NK-92 (cell line): ENCODE measurements at regions not wholly inside any gene's neighbourhood (a gene's known extent, or its start where the extent isn't known, plus 50 kb on each side); places are given as distances from the start of the nearest gene placed in this dataset.

Source experiments
- DNase-seq: peaks from one replicate; lab custom pipeline; 2025; ENCODE audit not compliant: unreplicated experiment; lab: John Stamatoyannopoulos, UW

DNA sequence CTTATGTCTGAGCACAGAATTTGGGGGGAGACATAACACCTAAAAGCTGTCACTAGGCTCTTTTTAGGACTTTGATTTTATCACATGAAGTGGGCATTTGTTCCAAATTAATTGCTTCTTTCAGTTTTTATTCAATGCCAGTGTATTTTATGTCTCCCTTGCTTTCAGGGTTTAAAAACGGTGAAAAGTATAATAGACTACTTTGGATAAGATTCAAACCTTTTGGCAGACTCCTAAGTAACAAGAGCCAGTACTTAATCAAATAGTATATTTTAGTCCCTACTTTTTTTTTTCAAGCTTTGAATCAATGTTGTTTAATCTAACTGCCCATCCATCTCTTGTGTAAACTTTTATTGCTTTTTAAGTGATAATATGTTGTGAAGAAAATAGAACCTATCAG, 847.2 kb upstream of the DPPA4 start:
- no peak for DNase-seq

DNA sequence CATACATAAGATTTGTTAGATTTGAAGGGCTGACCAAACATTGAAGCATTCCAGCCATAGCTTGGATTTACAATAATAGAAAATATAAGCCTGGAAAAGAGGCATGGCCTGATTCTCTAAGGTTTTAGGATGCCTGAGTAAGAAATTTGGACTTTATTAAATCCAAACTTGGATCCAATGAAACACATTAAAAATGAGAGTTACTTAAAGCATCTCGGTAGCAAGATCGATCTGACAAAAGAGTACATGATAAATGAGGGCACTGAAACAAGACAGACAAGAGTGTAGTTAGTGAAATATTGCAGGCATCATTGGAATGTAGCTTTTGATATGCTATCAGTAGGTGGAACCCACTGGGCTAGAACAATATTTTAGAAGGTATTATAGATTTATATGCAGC, 855.7 kb upstream of the DPPA4 start:
- DNase-seq = no peak

DNA sequence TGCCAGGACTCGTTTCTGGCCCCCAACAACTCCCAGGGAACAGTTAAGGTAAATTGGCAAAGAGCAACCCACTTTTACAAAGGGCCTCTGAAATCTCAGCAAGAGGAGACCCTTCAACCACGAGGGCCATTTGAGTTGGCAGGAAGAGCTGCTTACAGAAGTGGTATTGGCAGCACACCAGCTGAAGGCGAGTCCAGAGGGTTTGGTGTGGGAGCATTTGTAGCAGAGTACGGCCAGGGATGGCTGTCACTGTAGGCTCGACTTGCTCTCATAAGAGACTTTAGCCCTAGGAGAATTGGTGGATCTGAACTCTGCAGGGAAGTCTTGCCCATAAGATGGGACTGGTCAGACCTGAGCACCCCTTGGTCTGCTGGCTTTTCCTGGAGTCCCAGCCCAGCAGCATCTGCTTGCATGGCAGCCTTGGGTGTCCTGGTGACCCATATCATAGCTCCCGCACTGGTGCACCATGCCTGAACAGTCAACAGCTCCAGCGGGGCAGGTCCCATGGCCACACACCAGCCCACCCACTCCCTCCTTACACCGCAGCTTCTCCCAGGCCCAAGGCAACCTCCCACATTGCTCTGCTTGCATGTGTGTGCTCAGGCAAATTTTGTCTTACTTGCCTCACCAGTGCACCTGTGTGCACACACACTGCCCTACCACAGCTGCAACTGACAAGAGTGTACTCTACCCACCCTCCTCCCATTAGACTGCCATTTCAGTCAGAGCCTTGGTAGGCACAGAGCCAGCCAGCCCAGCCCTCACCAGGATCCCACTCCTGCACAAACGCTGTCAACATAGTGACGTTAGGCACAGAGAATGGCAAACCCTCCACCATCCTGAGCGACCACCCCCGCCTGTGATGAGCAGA, 861.6 kb upstream of the DPPA4 start:
- no peak for DNase-seq

DNA sequence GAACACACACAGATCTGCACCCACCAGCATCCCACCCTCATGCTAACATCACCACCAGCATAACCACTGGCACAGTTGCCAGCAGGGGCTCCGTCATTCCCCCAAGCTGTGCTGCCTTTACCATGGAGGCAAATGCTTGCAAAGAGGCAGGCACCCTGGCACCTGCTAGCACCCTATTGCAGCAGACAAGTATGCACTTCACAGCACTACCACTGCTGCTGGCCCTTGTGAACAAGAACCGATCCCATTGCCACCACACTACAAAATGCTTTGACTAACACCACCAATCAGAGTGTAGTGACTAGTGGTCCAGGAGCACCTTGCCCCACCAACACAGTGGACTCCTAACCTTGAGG, 862.2 kb upstream of the DPPA4 start:
- no peak for DNase-seq

DNA sequence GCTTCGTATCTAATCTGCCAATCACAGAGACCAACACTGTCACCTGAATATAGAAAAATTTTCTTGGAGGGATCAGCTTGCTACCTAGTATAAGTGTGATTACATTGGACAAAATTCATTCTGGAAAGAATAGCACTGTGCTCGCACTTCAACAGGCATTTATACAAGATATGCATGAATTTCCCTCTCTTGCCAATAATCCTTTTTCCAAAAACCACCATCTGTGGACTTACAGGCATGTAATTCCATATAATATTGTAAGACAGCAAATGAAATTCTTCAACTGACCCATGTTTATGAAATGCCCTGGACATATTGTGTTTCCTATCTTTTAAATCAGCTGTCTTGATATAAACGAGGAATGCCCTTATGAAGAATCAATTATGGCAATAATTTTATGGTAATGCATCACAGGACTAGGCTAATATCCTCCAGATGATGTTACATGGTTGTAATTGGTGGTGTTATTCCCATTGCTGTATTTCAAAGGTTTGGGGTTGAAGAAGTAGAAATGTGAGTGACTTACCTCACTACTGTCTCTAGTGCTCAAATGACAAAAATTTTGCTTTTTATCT, 861.4 kb upstream of the NECTIN3 start:
- no peak for DNase-seq

DNA sequence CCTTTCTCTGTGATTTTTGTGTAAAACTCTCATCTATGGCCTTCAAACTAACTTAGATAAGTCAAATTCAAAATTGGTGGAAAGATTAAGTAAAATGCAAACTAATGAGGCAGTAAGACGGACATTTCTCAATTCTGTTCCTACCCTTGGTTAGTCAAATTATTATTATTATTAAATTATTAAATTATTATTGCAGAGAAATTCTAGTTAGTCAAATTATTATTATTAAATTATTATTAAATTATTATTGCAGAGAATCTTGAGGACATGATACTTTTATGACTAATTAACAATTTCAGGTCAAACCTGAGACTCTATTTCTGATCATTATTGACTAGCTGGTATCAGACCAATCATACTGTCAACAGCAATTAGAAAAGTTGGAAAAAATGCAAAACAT, 845.0 kb upstream of the NECTIN3 start:
- DNase-seq = no peak

DNA sequence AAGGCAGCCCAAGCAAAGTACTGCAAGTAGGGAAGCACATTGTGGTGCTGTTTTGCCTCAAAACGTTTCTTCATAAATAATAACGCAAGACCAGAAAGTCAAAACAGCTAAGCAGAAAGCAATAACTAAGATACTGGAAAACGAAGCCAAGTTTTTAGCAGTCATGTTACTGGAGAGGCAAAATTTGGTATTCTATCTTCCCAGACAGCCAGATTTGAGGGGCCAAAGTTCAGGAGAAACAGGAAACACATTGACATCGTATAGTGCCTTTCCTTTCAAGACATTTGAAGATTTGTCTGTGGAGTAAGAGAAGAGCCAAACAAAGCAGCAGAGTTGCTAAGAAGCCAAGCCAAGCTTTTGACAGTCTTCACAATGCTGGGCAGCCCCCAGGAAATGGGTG, 843.6 kb upstream of the NECTIN3 start:
- no peak for DNase-seq

DNA sequence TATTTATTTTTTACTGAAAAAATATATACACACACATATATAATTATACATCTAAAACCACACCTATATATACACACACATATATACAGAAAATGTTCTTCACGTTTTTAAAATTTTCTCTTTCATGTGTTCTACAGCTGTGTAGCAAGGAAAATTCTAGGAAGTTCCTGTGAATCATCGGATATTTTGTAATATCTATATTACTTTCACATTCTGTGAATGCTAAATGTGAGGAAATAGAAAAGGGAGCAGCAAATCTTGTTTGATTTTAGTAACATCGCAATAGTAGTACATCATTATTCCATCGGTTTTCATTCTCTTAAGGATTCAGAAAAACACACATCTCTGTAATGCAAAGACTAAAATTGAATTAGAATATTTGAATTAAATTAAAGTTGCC, 836.8 kb upstream of the NECTIN3 start:
- no peak for DNase-seq

DNA sequence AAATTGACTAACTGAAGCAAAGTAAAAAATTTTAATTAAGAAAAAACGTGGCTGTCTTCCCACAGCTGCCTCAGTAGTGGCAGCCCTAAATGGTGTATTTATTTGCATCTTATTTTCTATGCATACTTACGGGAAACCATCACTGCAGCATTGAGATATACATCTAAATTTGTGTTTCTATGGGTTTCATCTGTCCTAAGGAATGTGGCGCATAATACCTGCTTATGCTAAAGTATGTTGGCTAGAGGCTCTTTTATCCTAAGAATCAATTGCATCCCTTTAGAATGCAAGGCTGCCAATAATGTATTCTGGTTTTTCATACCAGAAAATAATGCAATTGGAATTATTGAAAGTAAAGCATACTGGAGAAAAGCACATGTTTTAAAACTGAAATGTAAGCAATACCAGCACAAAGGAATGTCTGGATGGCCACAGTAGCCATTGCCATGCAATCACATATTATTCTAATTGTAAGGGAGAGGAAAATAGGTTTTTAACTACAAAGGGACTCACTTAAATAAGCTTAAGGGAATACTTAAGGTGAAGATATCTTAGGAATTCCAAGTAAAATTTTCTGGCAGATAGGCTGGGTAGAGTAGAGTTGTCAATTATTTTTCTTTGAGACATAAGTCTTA, 834.5 kb upstream of the NECTIN3 start:
- no peak for DNase-seq

DNA sequence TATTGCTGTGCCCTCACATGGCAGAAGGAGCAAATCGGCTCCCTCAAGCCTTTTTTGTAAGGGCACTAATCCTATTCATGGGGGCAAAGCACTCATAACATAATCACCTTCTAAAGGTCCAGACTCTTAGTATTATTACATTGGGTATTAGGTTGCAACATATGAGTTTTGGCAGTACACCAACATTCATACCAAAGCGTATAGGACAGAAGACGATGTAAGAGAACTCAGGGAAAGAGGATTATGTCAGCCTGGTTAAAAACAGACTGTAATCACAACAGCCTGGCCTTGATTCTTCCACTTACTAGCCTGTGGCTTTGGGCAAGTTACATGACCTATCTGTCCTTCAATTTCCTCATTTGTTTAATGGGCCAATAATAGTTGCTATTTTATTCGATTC, 828.5 kb upstream of the NECTIN3 start:
- no peak for DNase-seq

DNA sequence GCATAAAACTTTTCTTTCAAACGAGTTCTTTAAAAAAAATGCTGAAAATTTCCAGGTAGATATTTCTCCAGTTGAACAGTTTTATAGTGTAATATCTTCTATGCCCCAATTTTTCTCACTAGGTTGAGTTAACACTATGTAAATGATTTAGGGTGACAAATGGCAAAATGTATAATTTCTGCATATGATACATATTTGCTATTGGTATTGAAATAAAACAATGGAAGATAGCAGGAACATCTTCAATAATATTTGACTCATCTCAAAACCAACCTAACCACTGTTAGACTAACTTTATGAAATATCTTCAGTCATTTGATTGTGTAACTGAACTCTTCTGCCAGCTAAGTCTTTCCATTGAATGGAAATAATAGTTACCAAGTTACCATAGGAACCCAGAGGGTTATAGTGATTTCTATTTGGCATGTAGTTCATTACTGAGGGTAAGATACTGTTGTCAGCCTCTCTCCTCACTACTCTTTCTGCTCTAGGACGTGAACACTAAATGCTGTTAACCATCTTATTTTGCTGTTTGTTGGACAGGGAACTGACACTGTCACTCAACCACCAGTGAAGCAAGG, 824.7 kb upstream of the NECTIN3 start:
- no peak for DNase-seq

DNA sequence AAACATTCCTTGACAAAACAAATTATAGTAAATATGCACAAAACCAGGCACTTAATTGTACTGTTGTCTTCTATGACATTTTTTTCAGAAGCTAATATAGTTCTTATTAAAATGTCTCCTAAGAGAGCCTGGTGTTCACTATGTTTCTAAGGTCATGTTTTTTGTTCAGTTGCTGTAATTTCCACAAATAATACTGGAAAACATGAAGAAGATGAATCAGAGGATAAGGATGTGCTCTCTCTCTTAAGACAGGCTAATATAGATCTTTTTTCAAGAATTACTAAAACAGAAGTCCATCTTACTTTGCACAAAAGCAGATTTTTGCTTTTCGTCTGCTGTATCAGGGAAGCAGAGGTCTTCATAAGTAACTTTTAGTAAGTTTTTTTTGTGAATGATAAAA, 823.0 kb upstream of the NECTIN3 start:
- no peak for DNase-seq

DNA sequence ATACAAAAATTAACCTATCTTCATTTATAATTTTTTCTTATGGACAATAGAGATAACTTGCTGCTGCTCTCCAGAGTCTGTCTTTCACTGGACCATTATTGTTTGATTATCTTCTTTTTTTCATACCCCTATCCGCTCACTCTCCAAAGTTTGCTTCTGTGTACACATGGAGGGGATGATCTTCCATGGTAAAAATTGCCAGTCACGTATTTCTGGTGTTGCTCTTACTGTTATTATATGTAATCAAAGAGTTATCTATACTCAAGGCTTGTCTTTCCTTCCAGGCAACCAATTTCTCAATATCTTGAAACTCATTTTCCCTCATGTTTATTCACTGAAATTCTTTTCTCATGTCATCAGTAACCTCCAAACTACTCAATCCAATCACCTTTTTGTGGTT, 817.8 kb upstream of the NECTIN3 start:
- no peak for DNase-seq

DNA sequence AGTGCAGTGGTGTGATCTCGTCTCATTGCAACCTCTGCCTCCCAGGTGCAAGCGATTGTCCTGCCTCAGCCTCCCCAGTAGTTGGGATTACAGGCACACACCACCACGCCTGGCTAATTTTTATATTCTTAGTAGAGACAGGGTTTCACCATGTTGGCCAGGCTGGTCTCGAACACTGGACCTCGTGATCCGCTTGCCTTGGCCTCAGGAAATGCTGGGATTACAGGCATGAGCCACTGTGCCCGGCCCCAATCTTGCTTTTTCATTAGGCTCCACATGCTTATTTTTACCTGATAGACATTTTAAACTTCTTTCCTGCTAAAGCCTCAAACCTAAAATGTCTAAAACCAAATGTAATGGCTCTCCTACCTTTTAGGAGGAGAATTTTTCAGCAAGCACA, 817.0 kb upstream of the NECTIN3 start:
- DNase-seq = no peak

DNA sequence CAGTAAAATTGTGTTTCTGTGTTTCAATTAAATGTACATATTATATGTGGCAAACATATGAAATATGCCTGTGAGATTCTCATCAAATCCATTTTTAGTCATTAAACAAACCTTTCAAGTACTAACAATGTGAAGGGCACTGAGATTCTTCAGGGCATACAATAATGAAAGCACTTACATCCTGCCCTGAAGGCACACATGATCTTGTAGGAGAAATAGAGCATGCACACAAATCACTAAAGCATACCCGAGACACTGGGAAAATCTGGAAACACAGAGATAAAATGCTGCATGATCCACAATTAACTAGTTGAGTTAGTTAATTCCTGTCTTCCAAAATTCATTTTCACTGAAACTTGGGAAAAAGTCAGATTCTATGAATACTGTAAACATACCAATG, 810.5 kb upstream of the NECTIN3 start:
- no peak for DNase-seq

DNA sequence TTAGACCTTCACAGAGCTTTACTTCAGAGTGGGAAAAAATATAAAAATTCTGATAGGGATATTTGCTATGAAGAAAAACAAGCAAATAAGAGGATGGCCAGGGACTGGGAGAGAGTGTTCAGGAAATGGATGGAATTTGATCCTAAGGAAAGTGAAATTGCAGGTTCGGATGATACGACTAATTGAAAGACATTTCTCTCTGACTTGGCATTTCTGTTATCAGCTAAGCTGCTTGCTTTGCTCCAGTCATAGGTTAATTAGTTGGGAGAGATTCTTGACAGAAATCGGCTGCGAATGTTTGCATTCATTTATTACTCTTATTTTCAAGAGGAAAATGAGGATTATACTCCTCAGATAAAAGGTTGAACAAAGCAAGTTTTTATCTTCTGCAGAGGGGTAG, 808.7 kb upstream of the NECTIN3 start:
- DNase-seq = no peak

DNA sequence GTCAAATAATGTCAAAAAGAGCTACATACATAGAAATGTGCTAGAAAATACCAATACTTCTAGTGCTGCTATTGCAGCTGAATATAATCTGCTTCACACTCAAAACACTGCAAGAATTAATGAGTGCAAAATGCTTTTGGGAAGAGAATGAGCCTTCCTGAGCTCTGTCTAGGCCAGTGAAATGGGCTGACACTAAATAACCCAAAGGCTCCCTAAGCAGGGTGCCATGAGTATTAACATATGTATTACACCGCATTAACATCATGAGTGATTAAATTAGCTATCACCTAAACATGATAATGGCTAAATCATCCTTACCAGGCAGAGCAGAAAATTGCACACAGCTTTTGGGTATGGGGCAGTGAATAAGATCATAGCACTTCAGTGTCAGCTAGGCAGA, 806.3 kb upstream of the NECTIN3 start:
- DNase-seq = no peak

DNA sequence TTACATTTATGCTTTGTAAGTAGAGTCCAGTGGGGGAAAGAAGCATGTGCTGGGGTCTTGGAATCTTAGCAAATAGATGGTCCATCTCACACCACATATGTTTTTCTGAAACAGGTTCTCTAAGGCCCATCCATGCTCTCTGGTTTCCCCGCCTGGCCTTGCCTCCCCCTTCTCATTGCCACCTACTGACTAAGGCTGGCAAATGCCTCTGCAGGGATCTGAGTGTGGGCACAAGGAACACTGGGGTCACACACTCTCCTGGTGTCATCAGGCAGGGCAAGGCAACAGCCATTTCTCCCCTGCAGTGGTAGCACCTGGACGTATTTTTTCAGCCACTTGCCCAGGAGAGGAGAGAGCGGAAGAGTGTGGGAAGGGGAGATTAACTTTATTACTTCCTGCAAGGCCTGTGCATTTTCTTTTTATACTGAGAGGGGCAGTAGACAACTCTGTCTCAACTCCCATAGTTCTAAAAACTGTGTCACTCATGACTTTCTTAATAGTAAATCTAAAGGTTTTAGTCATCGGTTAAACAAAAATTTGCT, 804.2 kb upstream of the NECTIN3 start:
- DNase-seq = no peak

DNA sequence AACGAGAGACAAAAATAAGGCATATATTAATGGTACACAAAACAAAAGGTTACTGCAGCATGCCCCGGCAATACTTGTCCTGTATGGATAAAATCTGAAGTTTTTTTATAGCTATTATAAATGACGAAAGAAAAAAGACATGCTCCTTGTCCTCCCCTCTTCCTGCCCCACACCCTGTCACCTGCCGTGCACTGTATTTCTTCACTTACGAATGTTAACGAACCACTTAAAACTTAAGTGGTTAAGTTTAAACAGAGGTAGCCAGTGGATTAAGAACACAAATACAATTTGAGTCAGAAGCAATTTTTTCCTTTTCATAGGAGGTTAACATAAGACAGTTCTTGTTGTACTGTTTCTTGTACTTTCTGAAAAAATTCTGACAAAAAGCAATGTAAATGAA, 799.1 kb upstream of the NECTIN3 start:
- DNase-seq = no peak

DNA sequence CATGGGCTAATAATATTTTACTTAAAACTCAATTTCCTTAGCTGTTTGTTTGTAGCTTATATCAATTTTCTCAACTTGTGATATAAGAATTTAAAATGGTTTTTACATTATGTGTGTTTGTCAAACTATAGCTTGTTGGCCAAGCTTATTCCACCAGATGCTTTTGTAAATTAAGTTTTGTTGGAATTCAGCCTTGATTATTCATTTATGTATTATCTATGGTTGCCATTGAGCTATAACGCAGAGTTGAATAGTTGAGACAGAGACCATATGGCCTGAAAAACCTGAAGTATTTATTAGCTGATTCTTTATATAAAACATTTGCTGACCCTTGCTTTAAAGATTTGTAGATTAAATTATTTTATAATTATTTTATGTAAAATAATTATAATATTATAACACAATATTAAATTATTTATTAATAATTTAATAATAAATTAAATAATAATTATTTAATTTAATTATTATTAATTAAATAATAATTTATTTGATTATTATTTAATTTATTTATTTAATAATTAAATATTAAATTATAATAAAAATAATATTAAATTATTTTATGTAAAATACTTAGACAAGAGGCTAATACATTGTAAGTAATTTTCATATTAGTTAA, 779.6 kb upstream of the NECTIN3 start:
- DNase-seq = no peak

DNA sequence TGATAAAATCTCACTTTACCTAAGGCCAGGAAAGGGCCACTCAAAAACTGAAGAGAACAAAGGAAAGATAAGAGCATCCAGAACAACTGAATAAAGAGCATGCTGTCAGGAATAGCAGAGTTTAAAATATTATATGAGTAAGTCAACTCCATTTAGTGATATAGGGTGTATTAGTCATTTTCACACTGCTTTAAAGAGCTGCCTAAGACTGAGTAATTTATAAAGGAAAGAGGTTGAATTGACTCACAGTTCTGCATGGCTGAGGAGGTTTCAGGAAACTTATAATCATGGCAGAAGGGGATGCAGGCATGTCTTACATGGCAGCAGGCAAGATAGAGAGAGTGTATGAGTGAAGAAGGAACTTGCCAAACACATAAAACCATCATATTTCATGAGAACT, 778.0 kb upstream of the NECTIN3 start:
- no peak for DNase-seq

DNA sequence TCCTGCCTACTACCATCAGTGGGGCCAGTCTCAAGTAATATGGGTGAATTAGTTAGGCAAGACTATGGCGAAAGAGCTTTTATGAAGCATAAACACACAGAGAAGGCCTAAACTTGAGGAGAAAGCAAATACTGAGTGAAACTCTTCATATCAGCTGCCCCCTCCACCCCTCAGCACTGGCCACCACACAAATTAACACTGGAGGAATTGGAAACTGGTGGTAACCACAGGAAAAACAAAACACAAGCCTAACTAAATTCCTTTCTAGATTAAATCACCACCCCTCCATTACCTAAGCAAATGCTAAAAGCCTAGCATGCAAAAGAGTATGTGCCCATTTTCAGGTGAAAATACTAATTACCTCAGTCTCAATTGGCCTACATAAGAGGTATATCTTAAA, 774.7 kb upstream of the NECTIN3 start:
- no peak for DNase-seq
